Activated CD8-positive, alpha-beta memory T cell treated with anti-CD3 and anti-CD28 coated beads, Interleukin-2, amount 50 U/mL, for 24 hours (primary cell): ENCODE measurements at regions not wholly inside any gene's neighbourhood (a gene's known extent, or its start where the extent isn't known, plus 50 kb on each side); places are given as distances from the start of the nearest gene placed in this dataset.

Experiments
- DNase-seq: peaks from one replicate; pipeline ENCODE4 v3.0.0-alpha.2; 2020; ENCODE audit errors: extremely low read depth

DNA sequence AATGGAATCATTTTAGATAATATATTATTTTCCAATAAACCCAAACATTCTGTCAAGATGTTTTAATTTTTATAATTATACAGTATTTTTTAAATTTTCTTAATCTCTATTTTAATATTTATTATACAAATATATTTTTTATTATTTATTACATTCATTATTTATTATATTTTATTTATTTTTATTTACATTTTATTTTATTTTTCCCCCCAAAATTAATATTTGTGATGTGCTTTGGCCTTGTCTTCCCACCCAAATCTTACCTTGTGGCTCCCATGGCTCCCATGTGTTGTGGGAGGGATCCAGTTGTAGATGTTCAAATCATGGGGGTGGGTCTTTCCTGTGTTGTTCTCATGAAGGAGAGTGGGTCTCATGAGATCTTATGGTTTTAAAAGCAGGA is 382.1 kb downstream of the TLE4 start:
- DNase-seq = no peak

DNA sequence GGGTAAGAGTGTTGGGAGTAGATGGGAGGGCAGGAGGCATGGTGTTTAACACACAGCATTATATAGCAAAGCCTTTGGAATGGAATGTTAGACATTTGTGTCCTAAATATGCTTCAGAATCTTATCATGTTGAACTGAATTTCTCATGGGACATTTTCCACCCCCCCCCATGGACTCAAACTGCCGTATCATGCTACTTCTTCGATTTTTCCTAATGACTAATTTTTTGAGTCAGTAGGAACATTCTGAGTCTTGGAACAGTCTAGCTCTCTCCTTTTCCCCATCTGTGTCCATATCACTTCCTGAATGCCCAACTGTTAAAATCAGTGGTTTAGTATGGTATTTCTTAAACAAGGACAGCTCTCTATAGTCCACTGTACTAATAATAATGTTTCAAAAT is 380.6 kb downstream of the TLE4 start:
- no peak for DNase-seq

DNA sequence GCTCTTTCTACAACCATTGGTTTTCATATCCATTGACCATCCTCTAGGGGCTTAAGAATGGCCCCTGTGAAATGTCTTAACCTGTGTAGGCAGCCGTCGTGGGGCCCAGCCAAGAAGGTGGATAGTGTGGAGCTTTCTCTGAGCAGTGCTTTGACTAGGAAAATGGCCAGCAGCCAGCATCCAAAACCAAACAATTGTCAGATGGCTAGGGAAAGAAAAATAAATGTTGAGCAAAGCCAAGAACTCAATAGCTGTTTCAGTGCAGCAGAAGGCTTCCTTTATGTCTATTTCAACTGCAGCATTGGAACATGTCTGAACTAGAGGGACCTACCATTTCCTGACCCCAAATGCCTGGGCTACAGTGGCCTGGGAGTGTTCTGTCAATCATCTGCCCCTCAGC is 374.9 kb downstream of the TLE4 start:
- DNase-seq = no peak

DNA sequence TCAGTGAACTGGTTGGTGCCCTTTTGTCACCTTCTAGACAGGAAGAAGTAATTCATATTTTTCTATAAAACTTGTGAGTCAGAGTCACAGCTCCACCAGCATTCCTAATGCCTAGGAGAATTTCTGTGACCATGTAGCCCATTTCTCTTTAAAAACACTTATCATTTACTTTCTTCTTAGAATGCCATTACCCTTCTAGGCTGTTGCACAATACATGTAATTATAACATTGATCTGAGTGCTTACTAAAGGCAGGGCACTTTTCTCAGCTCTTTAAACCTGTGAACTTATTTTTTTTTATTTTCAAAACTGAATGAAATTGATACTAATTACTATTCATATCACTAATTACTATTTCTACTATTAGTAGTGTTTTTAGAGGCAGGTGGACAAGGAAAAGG is 373.7 kb downstream of the TLE4 start:
- DNase-seq = no peak

DNA sequence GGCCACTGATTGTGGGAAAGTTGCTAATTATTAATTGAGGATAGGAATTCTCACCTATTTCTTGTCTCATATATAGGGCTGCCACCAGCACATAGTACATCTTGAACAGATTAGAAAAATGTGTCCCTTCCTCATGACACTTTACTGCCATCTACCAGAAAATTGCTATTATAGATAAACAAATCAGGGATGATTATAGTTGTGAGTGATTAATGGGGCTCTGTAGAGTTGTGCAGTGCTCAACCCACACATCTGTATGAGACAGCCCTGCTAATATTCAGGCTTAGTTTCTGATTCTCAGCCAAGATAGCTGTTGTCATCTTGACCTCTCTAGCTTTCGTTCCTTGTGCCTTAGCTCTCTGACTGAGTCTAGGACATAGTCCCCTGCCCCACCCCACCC is 373.3 kb downstream of the TLE4 start:
- DNase-seq = no peak

DNA sequence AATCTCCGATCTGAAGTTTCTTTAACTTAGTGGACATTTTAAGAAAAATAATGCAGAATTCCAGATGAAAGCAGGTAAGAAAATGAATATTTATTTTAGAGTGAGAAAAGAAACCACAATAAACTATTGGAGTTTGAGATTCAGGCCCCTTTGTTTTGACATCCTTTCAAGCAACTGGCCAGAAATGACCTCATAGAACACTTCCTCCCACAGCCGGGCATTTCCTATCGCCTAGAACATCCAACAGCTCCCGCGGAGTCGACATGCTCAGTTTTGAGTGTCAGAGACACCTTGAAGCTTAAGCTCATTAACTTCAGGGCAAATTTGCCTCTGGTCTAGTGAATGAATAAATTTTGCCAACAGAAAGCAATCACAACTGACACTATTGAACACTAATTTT is 369.2 kb downstream of the TLE4 start:
- no peak for DNase-seq

DNA sequence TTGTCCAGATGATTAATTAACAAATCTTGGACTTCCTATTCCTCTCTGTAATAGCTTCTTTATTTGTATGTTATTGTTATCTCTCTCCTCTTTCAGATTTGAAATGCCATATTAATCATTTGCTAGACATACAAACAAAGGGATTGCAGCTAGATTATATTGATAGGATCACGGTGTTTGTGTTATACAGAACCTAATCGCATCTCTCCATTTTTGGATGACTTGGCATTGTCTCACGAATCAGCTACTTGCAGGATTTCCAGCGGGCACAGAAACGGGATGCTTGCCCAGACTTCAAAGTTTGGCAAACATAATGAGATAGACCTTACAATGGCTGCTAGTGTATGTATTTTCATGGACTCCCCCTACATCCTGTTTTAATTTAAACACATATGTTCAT is 368.1 kb downstream of the TLE4 start:
- DNase-seq = no peak

DNA sequence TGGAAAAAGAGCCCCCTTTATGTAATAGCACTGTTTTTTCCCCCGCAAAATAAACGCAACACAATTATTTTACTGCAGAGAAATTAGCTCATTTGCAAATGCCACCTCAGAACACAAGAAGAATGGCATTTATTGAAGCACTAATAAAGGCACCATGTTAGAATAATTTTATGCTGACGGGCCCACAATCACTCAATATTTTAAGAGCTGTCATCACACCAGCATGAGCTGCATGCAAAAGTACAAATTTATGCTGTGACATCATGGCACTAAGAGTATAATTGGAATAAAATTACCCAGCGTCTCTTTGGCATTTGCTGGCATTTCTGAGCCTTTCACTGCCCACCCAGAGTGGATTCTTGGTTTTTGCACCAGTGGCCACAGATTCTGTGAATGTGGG is 364.6 kb downstream of the TLE4 start:
- no peak for DNase-seq

DNA sequence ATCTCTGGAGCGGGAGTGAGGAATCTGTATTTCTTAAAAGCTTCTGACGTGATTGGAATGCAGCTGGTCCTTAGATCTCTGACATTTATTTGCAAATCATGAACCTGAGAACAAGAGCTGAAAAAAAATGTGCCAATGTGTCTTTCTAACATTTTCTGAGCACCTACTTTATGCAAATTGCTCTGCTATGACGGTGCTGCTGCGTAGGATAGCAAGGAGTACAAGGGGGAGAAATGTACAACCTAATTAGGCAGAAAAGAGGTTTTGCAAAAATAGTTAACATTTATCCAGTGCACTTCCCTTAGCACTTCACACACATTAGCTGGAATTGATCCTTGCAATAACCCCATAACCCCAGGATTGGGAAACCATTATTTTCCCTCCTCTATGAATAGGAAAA is 357.5 kb downstream of the TLE4 start:
- DNase-seq = no peak

DNA sequence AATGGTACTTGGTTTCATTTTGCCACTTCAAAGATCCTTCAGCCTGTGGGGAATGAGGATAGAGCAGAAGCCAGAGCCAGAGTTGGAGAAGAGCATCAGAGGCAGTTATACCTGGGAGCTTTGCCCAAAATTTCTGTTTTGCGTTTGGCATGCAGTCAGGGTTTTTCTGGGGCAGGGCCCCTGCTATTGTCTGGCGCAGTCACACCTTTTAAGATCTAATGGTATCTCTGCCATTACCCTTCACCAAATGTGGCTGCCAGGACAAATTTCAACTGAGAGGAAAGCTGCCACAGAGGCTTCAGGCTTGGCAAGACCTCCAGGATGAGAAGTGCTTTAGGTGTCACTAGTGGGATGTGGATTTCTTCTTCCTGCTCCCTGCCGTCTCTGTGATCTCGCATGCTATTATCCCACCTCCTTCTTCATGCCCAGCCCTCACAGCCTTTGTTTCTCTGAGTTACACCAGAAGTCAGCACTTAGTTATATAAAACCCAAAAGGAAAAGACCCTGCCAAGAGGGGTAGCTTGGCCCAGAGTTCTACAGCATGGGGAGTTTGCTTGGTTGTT is 357.0 kb downstream of the TLE4 start:
- no peak for DNase-seq

DNA sequence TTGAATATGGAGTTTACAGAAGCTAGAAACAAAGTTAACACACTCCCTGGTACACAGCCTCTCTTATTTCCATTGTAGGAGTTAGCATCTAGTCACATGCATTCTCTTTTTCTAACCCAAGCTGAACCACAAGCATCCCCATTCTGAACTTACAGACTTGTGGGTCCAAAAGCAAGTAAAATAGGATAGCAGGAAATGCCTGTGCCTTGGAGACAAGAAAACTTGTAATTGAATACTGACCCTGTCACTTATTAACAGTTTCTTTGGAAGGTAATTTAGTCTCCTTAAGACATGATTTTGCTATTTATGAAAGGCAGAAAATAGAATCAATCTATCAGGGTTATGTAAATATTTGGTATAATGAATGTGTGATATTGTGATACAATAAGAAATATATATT is 353.6 kb downstream of the TLE4 start:
- DNase-seq = no peak

DNA sequence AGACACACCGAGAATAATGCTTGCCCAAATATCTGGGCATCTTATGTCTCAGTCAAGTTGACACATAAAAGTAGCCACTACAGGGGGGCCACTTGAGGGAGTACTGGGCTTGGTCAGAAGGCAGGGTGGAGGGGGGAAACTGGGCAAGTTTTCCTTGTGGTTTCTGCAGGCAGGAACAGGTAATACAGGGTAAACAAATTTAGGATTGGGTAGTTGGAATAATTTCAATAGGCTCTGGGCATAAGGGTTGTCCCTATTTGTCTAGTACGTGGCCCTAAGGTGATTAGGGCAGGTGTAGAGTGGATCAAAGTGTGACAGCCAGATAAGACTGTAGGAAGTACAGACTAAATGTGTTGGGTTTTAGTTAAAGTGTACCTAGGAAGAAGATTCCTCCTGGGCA is 353.1 kb downstream of the TLE4 start:
- DNase-seq = no peak

DNA sequence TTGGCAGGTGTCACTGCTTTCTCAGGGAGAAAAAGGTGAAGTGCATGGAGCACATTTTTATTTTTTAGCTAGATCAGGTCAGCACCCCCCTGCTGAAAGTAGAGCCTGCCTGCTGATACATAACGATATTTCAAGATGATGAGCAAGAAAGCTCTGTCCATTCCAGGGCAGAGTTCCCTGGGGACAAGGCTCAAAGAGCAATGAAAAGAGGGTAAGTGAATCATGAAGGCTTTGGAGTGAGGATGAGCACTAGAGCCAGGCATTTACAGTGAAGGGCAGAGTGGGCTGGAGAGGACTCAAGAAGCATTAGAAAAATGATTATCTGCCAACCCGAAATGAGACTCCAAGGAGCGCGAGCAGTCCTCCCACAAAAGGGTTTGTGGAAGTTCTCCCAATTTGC is 345.7 kb downstream of the TLE4 start:
- no peak for DNase-seq

DNA sequence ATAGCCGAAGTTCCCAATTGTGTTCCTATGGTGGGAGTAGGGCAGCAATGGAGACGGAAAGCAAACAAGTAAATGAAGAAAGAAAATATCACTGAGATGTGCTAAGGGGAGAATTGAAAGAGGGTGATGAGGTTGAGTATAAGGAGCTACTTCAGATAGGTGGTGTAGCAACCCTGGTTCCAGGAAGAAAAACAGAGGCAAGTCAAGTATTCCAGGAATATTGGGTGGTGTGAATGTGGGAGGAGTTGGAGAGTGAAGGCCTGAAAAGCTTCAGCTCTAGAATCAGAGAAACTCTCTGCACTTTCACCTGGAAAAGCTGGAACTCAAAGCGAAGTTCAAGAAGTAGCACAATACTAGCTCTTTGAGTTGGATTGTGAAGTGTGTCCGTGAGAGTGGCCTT is 342.1 kb downstream of the TLE4 start:
- no peak for DNase-seq

DNA sequence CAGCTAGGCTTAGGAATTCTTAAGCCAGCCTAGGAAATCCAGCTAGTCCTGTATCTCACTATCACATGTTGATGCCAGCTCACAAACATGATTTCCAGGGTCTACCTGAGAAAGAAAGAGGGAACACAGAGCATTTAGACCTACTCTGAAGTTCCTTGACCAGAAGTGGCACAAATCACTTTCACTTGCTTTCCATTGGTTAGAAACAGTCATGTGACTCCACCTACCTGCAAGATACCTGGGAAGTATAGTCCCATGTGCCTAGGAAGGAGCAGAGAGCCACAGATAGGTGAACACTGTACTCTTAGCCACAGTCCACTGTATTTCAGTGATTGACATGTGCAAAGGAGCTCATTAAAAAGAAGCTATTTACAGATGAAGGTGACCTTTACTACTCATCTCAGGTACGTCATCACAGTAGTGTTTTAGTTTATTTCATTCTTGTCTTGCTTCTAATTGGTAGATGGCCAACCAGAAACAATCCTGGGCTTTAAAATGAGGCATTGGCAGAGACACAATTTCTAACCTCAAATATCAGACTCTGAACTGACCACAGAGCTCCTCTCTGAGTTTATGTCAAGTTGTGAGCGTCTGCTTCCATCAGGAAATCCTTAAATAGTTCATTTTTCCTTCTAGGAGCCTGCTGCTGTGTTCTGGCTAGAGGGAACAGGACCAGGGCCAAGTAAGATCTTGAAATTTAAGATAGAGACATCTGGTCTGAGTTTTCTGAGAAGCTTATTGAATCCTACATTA is 340.7 kb downstream of the TLE4 start:
- DNase-seq = no peak

DNA sequence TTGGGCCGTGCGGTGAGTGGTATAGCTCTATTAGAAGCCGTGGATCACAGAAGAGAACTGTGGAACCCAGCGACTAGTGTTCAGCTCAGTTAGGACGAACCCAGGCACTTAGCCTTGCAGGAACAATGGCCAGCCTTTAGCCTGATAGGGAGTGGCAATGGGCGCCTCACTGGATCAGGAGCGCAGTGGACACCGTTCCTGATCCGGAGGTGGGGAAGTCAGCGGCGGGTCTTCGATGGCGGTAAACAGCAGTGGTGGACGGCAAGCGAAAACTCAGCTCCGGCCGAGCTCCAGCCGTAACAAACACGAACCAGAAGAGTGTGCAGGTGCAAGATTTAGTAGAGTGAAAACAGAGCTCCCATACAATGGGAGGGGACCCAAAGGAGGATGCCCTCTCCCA is 340.0 kb downstream of the TLE4 start:
- DNase-seq = no peak

DNA sequence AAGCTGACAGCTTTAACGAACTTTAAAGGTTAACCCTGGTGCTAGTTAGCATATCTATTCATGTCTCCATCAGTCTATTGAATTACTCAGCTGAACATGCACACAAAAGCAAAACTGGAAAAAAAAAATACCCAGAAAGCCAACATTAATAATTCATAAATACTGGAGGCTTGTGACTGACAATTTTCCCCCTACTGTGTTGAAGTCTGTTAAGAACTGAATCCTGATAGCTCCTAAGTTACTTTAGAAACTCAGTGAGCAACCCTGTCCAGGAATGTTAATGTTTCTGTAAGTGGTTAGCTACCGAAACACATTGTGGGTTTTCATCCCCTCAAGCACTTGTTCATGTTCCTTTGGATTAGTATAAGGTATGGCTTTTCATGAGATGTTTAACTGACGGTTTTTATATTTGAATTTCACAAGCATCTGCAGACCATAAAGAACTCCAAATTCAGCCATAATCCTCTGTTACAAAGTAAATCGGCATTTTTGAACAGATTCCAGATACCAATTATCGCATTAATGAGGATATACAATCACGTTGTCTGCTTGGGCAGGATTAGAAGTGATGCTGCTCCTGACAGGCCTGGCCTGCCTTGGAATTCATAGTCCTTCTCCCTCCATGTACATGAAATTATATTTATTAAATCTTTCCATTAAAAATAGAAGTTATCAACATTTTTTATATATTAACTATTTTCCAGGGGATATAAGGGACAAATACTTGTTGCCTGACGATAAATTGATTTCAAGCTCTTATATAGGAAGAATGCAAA is 331.2 kb downstream of the TLE4 start:
- DNase-seq = no peak

DNA sequence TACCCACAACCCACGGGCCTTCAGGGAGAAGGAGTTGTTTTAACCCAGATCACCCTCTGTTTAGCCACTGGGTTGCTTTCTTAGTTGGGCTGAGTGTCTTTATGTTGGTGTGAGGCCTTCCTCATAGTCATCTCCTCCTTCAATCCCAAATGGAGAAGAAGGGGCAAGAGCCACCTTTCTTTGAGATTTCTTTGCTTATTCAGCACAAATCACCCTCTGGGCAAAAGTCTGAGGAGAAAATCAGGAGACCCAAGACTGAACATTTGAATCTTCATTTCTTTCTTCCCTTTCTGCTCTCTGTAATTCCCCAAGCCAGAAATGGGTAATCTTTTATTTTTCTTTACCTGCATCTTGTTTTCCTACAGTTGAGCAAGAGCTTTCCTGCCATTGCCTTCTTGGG is 329.0 kb downstream of the TLE4 start:
- DNase-seq = no peak

DNA sequence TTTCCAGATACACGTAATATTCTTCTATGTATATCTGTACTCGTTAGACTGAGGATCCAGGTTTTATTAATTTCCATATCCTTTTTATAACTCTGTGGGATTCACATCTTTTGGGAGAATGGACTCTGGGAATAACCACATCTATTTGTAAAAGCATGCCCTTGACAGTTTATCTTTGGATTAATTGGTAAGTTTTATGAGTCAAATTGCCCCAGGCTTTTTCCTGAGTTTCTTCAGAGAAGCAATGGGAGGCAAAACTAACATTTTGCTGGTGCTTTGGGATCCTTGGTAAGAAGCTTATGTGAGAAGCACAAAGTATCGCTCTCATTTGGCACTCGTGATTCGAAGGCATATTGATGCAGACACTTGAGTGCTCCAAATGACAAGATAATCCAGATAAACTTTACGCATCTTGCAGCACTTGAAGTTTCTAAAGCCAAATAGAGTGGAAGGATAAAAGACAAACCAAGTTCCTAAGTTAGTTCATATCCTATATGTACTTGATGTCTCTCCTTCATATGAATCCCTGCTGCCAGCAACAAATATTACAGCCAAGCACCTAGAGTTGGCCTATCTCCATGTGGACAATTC is 324.7 kb downstream of the TLE4 start:
- no peak for DNase-seq

DNA sequence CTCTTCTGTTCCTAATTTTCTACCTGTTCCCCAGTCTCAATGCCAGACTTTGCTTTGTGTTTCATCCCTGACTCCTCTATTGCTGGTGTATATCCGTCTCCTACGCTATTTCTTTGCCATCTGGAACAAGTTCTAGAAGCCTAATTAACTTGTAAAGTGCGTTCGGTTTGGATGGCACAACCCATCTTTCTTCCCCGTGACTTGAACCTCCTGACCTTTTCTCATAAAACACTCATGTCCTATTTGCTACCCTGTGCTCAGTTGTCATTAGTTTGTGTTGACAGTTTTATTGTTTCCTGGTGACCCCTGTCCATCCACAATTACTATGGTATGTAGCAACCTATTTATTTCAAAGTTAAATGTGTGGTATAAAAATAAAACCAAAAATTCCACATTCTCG is 323.5 kb downstream of the TLE4 start:
- no peak for DNase-seq

DNA sequence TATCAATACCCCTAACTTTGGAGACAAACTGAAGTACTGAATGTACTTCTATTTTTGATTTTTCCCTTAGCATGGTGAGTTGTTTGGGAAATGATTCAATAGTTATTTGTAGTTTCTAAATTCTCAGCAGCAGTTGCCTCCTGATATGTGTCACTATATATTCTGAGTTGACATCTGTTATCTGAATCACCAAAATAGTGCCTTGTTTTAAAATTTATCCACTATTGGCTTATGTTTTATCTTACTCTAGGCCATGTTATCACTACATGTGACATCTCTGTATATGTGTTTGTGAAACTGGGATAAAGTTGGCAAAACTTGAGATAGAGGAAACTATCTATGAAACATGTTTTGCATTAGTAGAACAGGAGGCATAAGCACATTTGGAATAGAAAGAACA is 317.6 kb downstream of the TLE4 start:
- no peak for DNase-seq

DNA sequence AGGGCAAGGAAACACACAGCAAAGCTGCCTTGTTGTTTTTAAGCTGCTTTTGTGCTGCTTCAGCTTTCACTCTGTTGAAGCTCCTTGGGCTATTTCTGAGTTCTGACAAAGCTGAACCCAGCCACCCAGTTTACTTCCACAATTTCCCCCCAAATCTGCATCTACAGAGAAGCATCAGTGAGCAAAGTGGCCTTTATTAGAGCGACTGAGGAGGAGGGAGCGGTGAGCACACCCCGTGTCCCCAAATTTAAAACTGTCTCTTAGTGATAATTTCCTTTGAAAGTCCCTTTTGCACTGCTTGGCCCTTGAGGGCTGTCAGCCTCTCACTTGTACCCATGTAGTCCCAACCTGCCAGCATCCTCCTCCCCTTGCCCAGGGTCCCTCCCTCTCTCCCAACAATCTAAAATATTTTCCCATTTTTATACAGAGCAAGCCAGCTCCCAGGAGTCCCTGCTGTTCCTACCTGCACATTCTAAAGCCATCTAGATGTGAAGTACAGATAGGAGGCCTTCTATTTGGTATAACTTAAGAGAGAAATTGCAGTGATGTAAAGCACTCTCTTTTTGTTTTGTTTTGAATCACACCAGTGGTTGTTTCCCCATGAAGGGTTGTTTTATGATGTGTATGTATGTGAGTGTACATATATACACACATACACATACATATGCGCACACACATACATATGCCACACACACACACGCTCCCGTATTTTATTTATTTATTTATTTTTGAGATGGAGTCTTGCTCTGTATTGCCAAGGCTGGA is 313.5 kb downstream of the TLE4 start:
- DNase-seq = no peak
